GM21447 (cell line): ENCODE measurements at regions not wholly inside any gene's neighbourhood (a gene's known extent, or its start where the extent isn't known, plus 50 kb on each side); places are given as distances from the start of the nearest gene placed in this dataset.
A peak's percentile ranks its signal among the peaks of the same experiment; 100 is the strongest.
"Not testable (repeated sequence)": the region's sequence is repeated elsewhere in the genome, so short reads cannot be mapped to it uniquely, and the experiment has no call there.

Experiments
- ATAC-seq: cut with Tn5 transposase; IDR thresholded peaks from one replicate; pipeline ENCODE4 v1.9.1; 2021; ENCODE audit not compliant: unreplicated experiment

GRCh38 chr4:131113273-131113672, 2017.3 kb downstream of the C4orf33 start:
- ATAC-seq: no peak

- no peak for ATAC-seq
These were observed 2017.8 kb downstream of the C4orf33 start for GRCh38 chr4:131113704-131114103.

GRCh38 chr4:131119661-131120060, 2023.7 kb downstream of the C4orf33 start:
- ATAC-seq: no peak

- no peak for ATAC-seq
These were observed 2011.9 kb upstream of the PCDH10 start for GRCh38 chr4:131137196-131137595.

GRCh38 chr4:131159261-131159660, 1989.8 kb upstream of the PCDH10 start:
- no peak for ATAC-seq

GRCh38 chr4:131192318-131192717, 1956.8 kb upstream of the PCDH10 start:
- no peak for ATAC-seq

GRCh38 chr4:131207589-131207988, 1941.5 kb upstream of the PCDH10 start:
- no peak for ATAC-seq

GRCh38 chr4:131248314-131248713, 1900.8 kb upstream of the PCDH10 start:
- ATAC-seq: no peak

GRCh38 chr4:131251321-131251720, 1897.8 kb upstream of the PCDH10 start:
- ATAC-seq: no peak

- ATAC-seq: no peak
These were observed 1891.9 kb upstream of the PCDH10 start for GRCh38 chr4:131257241-131257640.

- ATAC-seq: no peak
These were observed 1890.7 kb upstream of the PCDH10 start for GRCh38 chr4:131258361-131258760.

- ATAC-seq: no peak
These were observed 1860.7 kb upstream of the PCDH10 start for GRCh38 chr4:131288441-131288840.

GRCh38 chr4:131296192-131296591, 1852.9 kb upstream of the PCDH10 start:
- no peak for ATAC-seq

GRCh38 chr4:131302108-131302507, 1847.0 kb upstream of the PCDH10 start:
- no peak for ATAC-seq

GRCh38 chr4:131304686-131305085, 1844.4 kb upstream of the PCDH10 start:
- ATAC-seq: no peak

- no peak for ATAC-seq
These were observed 1839.5 kb upstream of the PCDH10 start for GRCh38 chr4:131309628-131310027.

GRCh38 chr4:131316086-131316485, 1833.0 kb upstream of the PCDH10 start:
- ATAC-seq: no peak

- no peak for ATAC-seq
These were observed 1811.2 kb upstream of the PCDH10 start for GRCh38 chr4:131337936-131338335.

- ATAC-seq: no peak
These were observed 1810.0 kb upstream of the PCDH10 start for GRCh38 chr4:131339137-131339536.

- no peak for ATAC-seq
These were observed 1804.3 kb upstream of the PCDH10 start for GRCh38 chr4:131344761-131345160.

- no peak for ATAC-seq
These were observed 1801.3 kb upstream of the PCDH10 start for GRCh38 chr4:131347816-131348215.

GRCh38 chr4:131348263-131348662, 1800.8 kb upstream of the PCDH10 start:
- peak; percentile 70 for ATAC-seq

GRCh38 chr4:131352371-131352770, 1796.7 kb upstream of the PCDH10 start:
- ATAC-seq: not testable (repeated sequence)

GRCh38 chr4:131366714-131367113, 1782.4 kb upstream of the PCDH10 start:
- no peak for ATAC-seq
